B cell (primary cell): ENCODE measurements at regions not wholly inside any gene's neighbourhood (a gene's known extent, or its start where the extent isn't known, plus 50 kb on each side); places are given as distances from the start of the nearest gene placed in this dataset.

ENCODE experiments used
- ATAC-seq: fragments of 200-7000 bp; cut with Tn5 transposase; one replicate; pipeline ENCODE4 v1.10.0; 2021; ENCODE audit warnings: low read depth, mild to moderate bottlenecking, moderate number of reproducible peaks, moderate library complexity
- CTCF ChIA-PET: fragments of 350-600 bp; sonication (Branson Sonifier 250); formaldehyde crosslinking; loops from one replicate; lab custom pipeline; 2021; ENCODE audit warnings: antibody characterized with exemption, inconsistent platforms; lab: Charles Lee
- POLR2A ChIA-PET: fragments of 350-600 bp; sonication (Branson Sonifier 250); formaldehyde crosslinking; loops from one replicate; lab custom pipeline; 2021; ENCODE audit warnings: antibody characterized with exemption; lab: Charles Lee
- DNase-seq: peaks from one replicate; pipeline ENCODE4 v3.0.0; 2013
- H2AFZ ChIP-seq: 2 replicates; pipeline ENCODE4 v1.6.1; 2012; ENCODE audit warnings: mild to moderate bottlenecking, low read depth, low read length; ENCODE audit not compliant: insufficient read depth, poor library complexity, severe bottlenecking
- H3K27ac ChIP-seq, 2 donors: 1 replicate in 1 of 2; 2 replicates in 1 of 2; pipeline ENCODE4 v1.5.1; 2012 to 2013; ENCODE audit warnings: low read length in 2 of 2, mild to moderate bottlenecking in 2 of 2, moderate library complexity in 1 of 2
- H3K27me3 ChIP-seq, 4 experiments: fragments of 200-600 bp in 1 of 4; sonication (generic) in 1 of 4; replicated peaks in 1 of 4; 1 replicate in 2 of 4; 2 replicates in 2 of 4; pipeline versions ENCODE4 v1.6.1 to v1.7.0; 2013 to 2016; ENCODE audit warnings: low read length in 3 of 4, mild to moderate bottlenecking in 2 of 4, mixed read lengths in 1 of 4, moderate library complexity in 1 of 4; ENCODE audit not compliant: insufficient read depth in 4 of 4, control insufficient read depth in 3 of 4; ENCODE audit errors: control extremely low read depth in 1 of 4
- H3K36me3 ChIP-seq, 2 experiments: replicated peaks in 1 of 2; 1 replicate in 1 of 2; 2 replicates in 1 of 2; pipeline versions ENCODE4 v1.6.1 to v1.7.1; 2013; ENCODE audit warnings: low read length in 1 of 2; ENCODE audit not compliant: insufficient read depth in 2 of 2, control insufficient read depth in 1 of 2; ENCODE audit errors: control extremely low read depth in 1 of 2, extremely low read depth in 1 of 2
- H3K4me1 ChIP-seq, 2 donors: fragments of 200-600 bp in 1 of 2; sonication (generic) in 1 of 2; 1 replicate in 1 of 2; 2 replicates in 1 of 2; pipeline versions ENCODE4 v1.5.1 to v1.6.1; 2013 to 2017; ENCODE audit warnings: low read length in 2 of 2; ENCODE audit not compliant: control insufficient read depth in 2 of 2, insufficient read depth in 2 of 2
- H3K4me2 ChIP-seq: replicated peaks from 2 replicates; pipeline ENCODE3; 2012; ENCODE audit warnings: mild to moderate bottlenecking, low read depth, low read length; ENCODE audit not compliant: poor library complexity, severe bottlenecking
- H3K4me3 ChIP-seq, 5 experiments: fragments of 200-600 bp in 1 of 5; sonication (generic) in 1 of 5; 1 replicate in 3 of 5; 2 replicates in 2 of 5; pipeline versions ENCODE4 v1.5.1 to v1.7.0; 2011 to 2016; ENCODE audit warnings: low read length in 4 of 5, mild to moderate bottlenecking in 4 of 5, low read depth in 2 of 5, control low read depth in 1 of 5, moderate library complexity in 1 of 5; ENCODE audit not compliant: insufficient read depth in 1 of 5; ENCODE audit errors: control extremely low read depth in 1 of 5, extremely low read depth in 1 of 5
- H3K79me2 ChIP-seq: fragments of 200-600 bp; sonication (generic); one replicate; pipeline ENCODE4 v1.6.0; 2016; ENCODE audit warnings: low read length; ENCODE audit not compliant: control insufficient read depth, insufficient read depth
- H3K9ac ChIP-seq: fragments of 200-600 bp; sonication (generic); 2 replicates; pipeline ENCODE4 v1.6.1; 2017; ENCODE audit warnings: mild to moderate bottlenecking, low read length, moderate library complexity
- H3K9me3 ChIP-seq, 3 donors: one replicate each; pipeline versions ENCODE4 v1.6.1 to v1.7.1; 2013; ENCODE audit warnings: low read length in 2 of 3; ENCODE audit not compliant: control insufficient read depth in 2 of 3, insufficient read depth in 1 of 3; ENCODE audit errors: control extremely low read depth in 1 of 3
- H4K20me1 ChIP-seq: 2 replicates; pipeline ENCODE4 v1.6.0; 2012; ENCODE audit warnings: mild to moderate bottlenecking, low read length; ENCODE audit not compliant: insufficient read depth, control insufficient read depth, poor library complexity, severe bottlenecking
- H3K27ac Mint-ChIP-seq: one replicate; pipeline ENCODE4 v1.8.0; 2021; ENCODE audit warnings: mixed read lengths
- H3K27me3 Mint-ChIP-seq: one replicate; pipeline ENCODE4 v1.8.0; 2021; ENCODE audit warnings: mixed read lengths
- H3K4me1 Mint-ChIP-seq: one replicate; pipeline ENCODE4 v1.8.0; 2021; ENCODE audit warnings: mixed read lengths
- H3K4me3 Mint-ChIP-seq: one replicate; pipeline ENCODE4 v1.8.0; 2021; ENCODE audit warnings: mixed read lengths
- H3K9me3 Mint-ChIP-seq: one replicate; pipeline ENCODE4 v1.8.0; 2022; ENCODE audit warnings: mixed read lengths; ENCODE audit not compliant: insufficient read depth
- EZH2 ChIP-seq: IDR thresholded peaks from 2 replicates; pipeline ENCODE4 v1.6.1; 2012; ENCODE audit warnings: borderline replicate concordance, low read depth, mild to moderate bottlenecking, moderate library complexity, low read length; ENCODE audit not compliant: insufficient read depth, poor library complexity, severe bottlenecking
- WGBS: methylation state at CpG from one replicate; pipeline ENCODE4 v1.1.5; 2013; ENCODE audit warnings: missing lambda C conversion rate; ENCODE audit not compliant: insufficient coverage; 5-methylcytosine and 5-hydroxymethylcytosine counted together
- intact Hi-C: fragments of 100-400 bp; cut with micrococcal nuclease; formaldehyde crosslinking; loops from one replicate; pipeline ENCODE4 v1.10.0; 2022
- TF ChIP-seq, protein P1 (sequence below): fragments of 200-600 bp; IDR thresholded peaks from one replicate; pipeline ENCODE4 v1.8.0; 2022; ENCODE audit warnings: antibody characterized with exemption, mild to moderate bottlenecking

- Histone ChIP-seq H3K27me3 (no peaks in the 10 kb centered on the region), H3K9me3 (peaks cover 0 to 2% (median 0%) of the 10 kb centered on the region in 3 donors), H3K4me1 (no peaks in the 10 kb centered on the region), H3K4me2 (no peak overlapping the region), H3K9ac (no peak overlapping the region), H3K36me3 (no peaks in the 10 kb centered on the region), H3K79me2 (no peaks in the 10 kb centered on the region), H3K4me3 (no peak overlapping the region), H3K27ac (no peak overlapping the region), H4K20me1 (no peaks in the 10 kb centered on the region), H2AFZ (no peak overlapping the region)
- WGBS: 100% methylated on average over 1 of the region's 2 CpGs
- Mint-ChIP-seq H3K4me3 (no peak overlapping the region), H3K4me1 (no peaks in the 10 kb centered on the region), H3K9me3 (no peaks in the 10 kb centered on the region), H3K27ac (no peak overlapping the region), H3K27me3 (no peaks in the 10 kb centered on the region)
- ChIA-PET CTCF (no interaction called here), POLR2A (no interaction called here)
- ATAC-seq: no peak
- no peak for DNase-seq
- intact Hi-C loops: no loop called here
- no peak for TF ChIP-seq EZH2
- TF ChIP-seq, protein P1, sequence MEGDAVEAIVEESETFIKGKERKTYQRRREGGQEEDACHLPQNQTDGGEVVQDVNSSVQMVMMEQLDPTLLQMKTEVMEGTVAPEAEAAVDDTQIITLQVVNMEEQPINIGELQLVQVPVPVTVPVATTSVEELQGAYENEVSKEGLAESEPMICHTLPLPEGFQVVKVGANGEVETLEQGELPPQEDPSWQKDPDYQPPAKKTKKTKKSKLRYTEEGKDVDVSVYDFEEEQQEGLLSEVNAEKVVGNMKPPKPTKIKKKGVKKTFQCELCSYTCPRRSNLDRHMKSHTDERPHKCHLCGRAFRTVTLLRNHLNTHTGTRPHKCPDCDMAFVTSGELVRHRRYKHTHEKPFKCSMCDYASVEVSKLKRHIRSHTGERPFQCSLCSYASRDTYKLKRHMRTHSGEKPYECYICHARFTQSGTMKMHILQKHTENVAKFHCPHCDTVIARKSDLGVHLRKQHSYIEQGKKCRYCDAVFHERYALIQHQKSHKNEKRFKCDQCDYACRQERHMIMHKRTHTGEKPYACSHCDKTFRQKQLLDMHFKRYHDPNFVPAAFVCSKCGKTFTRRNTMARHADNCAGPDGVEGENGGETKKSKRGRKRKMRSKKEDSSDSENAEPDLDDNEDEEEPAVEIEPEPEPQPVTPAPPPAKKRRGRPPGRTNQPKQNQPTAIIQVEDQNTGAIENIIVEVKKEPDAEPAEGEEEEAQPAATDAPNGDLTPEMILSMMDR: no peak
Measured at GRCh38 chr12:43044241-43044640, 454.7 kb upstream of the PRICKLE1 start.

- Mint-ChIP-seq H3K9me3 (no peaks in the 10 kb centered on the region), H3K27me3 (no peaks in the 10 kb centered on the region), H3K4me3 (no peak overlapping the region), H3K4me1 (no peaks in the 10 kb centered on the region), H3K27ac (no peak overlapping the region)
- Histone ChIP-seq H3K27ac (no peak overlapping the region), H3K36me3 (no peaks in the 10 kb centered on the region), H3K4me2 (no peak overlapping the region), H3K79me2 (no peaks in the 10 kb centered on the region), H2AFZ (no peak overlapping the region), H3K27me3 (no peaks in the 10 kb centered on the region), H4K20me1 (no peaks in the 10 kb centered on the region), H3K4me3 (no peak overlapping the region), H3K9ac (no peak overlapping the region), H3K9me3 (no peaks in the 10 kb centered on the region), H3K4me1 (no peaks in the 10 kb centered on the region)
- TF ChIP-seq EZH2: no peak
- TF ChIP-seq, protein P1: no peak
- ChIA-PET POLR2A (no interaction called here), CTCF (no interaction called here)
- ATAC-seq (no peak), DNase-seq (no peak)
- 78% methylated on average over 3 of the region's 3 CpGs for WGBS
- intact Hi-C loops: no loop called here
Measured at GRCh38 chr12:43038991-43039390, 449.4 kb upstream of the PRICKLE1 start.
